HEK293T (cell line): ENCODE measurements at regions not wholly inside any gene's neighbourhood (a gene's known extent, or its start where the extent isn't known, plus 50 kb on each side); places are given as distances from the start of the nearest gene placed in this dataset.

ENCODE experiments used
- CTBP1 ChIP-seq: fragments of 450-650 bp; IDR thresholded peaks from 2 replicates; pipeline ENCODE4 v1.6.1; 2016; ENCODE audit warnings: borderline replicate concordance
- ELF4 ChIP-seq: fragments of 450-650 bp; IDR thresholded peaks from 2 replicates; pipeline ENCODE4 v1.6.1; 2017; ENCODE audit warnings: antibody characterized with exemption
- FOXA1 ChIP-seq: fragments of 450-650 bp; IDR thresholded peaks from 2 replicates; pipeline ENCODE4 v1.6.1; 2016; ENCODE audit warnings: mild to moderate bottlenecking
- HDGF ChIP-seq: fragments of 450-650 bp; IDR thresholded peaks from 2 replicates; pipeline ENCODE4 v1.6.1; 2017; ENCODE audit warnings: antibody characterized with exemption, borderline replicate concordance
- LEF1 ChIP-seq: fragments of 450-650 bp; IDR thresholded peaks from 2 replicates; pipeline ENCODE4 v1.6.1; 2017; ENCODE audit warnings: mild to moderate bottlenecking, borderline replicate concordance
- TARDBP ChIP-seq: fragments of 450-650 bp; IDR thresholded peaks from 2 replicates; pipeline ENCODE4 v1.6.1; 2016
- ZNF384 ChIP-seq: fragments of 450-650 bp; IDR thresholded peaks from 2 replicates; pipeline ENCODE4 v1.6.1; 2016

DNA sequence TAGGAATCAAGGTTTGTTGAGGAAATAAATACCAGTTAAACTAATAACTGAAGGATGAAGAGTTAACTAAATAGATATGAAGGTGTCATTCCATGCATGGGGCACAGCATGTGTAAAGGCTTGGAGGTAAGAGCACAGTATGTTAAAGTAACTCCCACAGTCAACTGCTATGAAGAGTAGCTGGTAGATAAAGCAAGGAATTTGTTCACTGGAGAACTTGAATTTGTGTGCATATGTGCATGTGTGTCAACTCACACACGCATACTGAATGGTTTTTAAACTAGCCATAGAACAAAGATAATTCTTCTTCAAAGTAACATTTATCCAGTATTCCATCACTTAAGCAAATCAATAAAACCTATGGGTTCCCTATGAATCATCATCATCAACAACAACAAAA is 135.9 kb downstream of the FAM76B start:
- TF ChIP-seq HDGF (no peak), LEF1 (no peak), TARDBP (no peak), ZNF384 (no peak), FOXA1 (no peak), CTBP1 (no peak), ELF4 (no peak)
